Lower lobe of right lung (tissue), 2 donors: ENCODE measurements at regions not wholly inside any gene's neighbourhood (a gene's known extent, or its start where the extent isn't known, plus 50 kb on each side); places are given as distances from the start of the nearest gene placed in this dataset.

Experiments used
- ATAC-seq, 2 donors: fragments of 200-7000 bp; cut with Tn5 transposase; one replicate each; pipeline ENCODE4 v1.9.1; 2020 to 2022; ENCODE audit warnings: mild to moderate bottlenecking in 2 of 2, moderate library complexity in 2 of 2
- DNase-seq: peaks from one replicate; pipeline ENCODE4 v3.0.0-alpha.2; 2020
- H3K27ac ChIP-seq: fragments of 200-600 bp; one replicate; pipeline ENCODE4 v1.8.0; 2022
- H3K27me3 ChIP-seq: fragments of 200-600 bp; one replicate; pipeline ENCODE4 v1.8.0; 2022; ENCODE audit warnings: low read depth
- H3K36me3 ChIP-seq: fragments of 200-600 bp; one replicate; pipeline ENCODE4 v1.8.0; 2022; ENCODE audit warnings: mild to moderate bottlenecking
- H3K4me1 ChIP-seq: fragments of 200-600 bp; one replicate; pipeline ENCODE4 v1.8.0; 2022
- H3K4me3 ChIP-seq: fragments of 200-600 bp; one replicate; pipeline ENCODE4 v1.8.0; 2022; ENCODE audit warnings: mild to moderate bottlenecking
- H3K9me3 ChIP-seq: fragments of 200-600 bp; one replicate; pipeline ENCODE4 v1.8.0; 2022
- intact Hi-C: fragments of 100-400 bp; cut with DNase I; formaldehyde crosslinking; loops from one replicate; pipeline ENCODE4 v1.11.0; 2022
- TF ChIP-seq, protein P1 (sequence below): fragments of 200-600 bp; IDR thresholded peaks from one replicate; pipeline ENCODE4 v1.8.0; 2022; ENCODE audit warnings: antibody characterized with exemption, mild to moderate bottlenecking
- donor health status: DM: no; HTN: yes; CAD: no; lungs with severe emphysema.

- TF ChIP-seq, protein P1, sequence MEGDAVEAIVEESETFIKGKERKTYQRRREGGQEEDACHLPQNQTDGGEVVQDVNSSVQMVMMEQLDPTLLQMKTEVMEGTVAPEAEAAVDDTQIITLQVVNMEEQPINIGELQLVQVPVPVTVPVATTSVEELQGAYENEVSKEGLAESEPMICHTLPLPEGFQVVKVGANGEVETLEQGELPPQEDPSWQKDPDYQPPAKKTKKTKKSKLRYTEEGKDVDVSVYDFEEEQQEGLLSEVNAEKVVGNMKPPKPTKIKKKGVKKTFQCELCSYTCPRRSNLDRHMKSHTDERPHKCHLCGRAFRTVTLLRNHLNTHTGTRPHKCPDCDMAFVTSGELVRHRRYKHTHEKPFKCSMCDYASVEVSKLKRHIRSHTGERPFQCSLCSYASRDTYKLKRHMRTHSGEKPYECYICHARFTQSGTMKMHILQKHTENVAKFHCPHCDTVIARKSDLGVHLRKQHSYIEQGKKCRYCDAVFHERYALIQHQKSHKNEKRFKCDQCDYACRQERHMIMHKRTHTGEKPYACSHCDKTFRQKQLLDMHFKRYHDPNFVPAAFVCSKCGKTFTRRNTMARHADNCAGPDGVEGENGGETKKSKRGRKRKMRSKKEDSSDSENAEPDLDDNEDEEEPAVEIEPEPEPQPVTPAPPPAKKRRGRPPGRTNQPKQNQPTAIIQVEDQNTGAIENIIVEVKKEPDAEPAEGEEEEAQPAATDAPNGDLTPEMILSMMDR: no peak
- no peaks in the 10 kb centered on the region for H3K36me3 ChIP-seq
- no peaks in the 10 kb centered on the region for H3K27me3 ChIP-seq
- no peaks in the 10 kb centered on the region for H3K9me3 ChIP-seq
- no peak overlapping the region for H3K4me3 ChIP-seq
- ATAC-seq (no peak), DNase-seq (no peak)
- no peaks in the 10 kb centered on the region for H3K4me1 ChIP-seq
- no peak overlapping the region for H3K27ac ChIP-seq
- intact Hi-C loops: no loop called here
Measured at GRCh38 chr7:118735441-118735840, 510.9 kb downstream of the ANKRD7 start.

GRCh38 chr7:118737935-118738334, 513.4 kb downstream of the ANKRD7 start:
- intact Hi-C loops: no loop called here
- DNase-seq (no peak), ATAC-seq (no peak)
- H3K36me3 ChIP-seq: no peaks in the 10 kb centered on the region
- H3K4me1 ChIP-seq: no peaks in the 10 kb centered on the region
- H3K4me3 ChIP-seq: no peak overlapping the region
- H3K27me3 ChIP-seq: no peaks in the 10 kb centered on the region
- no peak overlapping the region for H3K27ac ChIP-seq
- H3K9me3 ChIP-seq: no peaks in the 10 kb centered on the region
- TF ChIP-seq, protein P1: no peak

DNA sequence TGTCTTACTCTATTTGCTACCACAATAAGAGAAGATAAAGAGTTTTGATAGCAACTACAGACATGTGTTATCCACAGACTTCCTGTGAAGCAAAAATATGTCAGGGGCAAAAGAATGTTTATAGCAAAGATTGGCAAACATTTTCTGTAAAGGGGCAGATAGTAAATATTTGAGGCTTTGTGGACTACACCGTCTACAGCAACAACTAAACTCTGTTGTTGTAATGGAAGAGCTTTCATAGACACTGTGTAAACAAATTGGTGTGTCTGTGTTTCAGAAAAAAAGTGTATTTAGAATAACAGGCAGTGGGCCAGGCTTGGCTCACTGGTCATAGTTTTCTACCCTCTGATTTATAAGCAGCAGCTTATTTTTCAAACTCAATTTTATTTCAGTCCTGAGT, 521.4 kb downstream of the ANKRD7 start:
- DNase-seq (no peak), ATAC-seq (no peak)
- no peaks in the 10 kb centered on the region for H3K4me1 ChIP-seq
- H3K4me3 ChIP-seq: no peak overlapping the region
- intact Hi-C loops: no loop called here
- no peaks in the 10 kb centered on the region for H3K27me3 ChIP-seq
- H3K27ac ChIP-seq: no peak overlapping the region
- TF ChIP-seq, protein P1: no peak
- no peaks in the 10 kb centered on the region for H3K9me3 ChIP-seq
- H3K36me3 ChIP-seq: no peaks in the 10 kb centered on the region

- intact Hi-C loops: no loop called here
- Histone ChIP-seq H3K9me3 (no peaks in the 10 kb centered on the region), H3K27me3 (no peaks in the 10 kb centered on the region), H3K36me3 (no peaks in the 10 kb centered on the region), H3K27ac (no peak overlapping the region), H3K4me1 (no peaks in the 10 kb centered on the region), H3K4me3 (no peak overlapping the region)
- TF ChIP-seq, protein P1: no peak
- DNase-seq: no peak
- no peak for ATAC-seq
Measured at GRCh38 chr7:118747473-118747872, 523.0 kb downstream of the ANKRD7 start.

- H3K27ac ChIP-seq: no peak overlapping the region
- DNase-seq (no peak), ATAC-seq (no peak)
- no peaks in the 10 kb centered on the region for H3K9me3 ChIP-seq
- no peaks in the 10 kb centered on the region for H3K36me3 ChIP-seq
- H3K27me3 ChIP-seq: no peaks in the 10 kb centered on the region
- no peak overlapping the region for H3K4me3 ChIP-seq
- TF ChIP-seq, protein P1: no peak
- no peaks in the 10 kb centered on the region for H3K4me1 ChIP-seq
- intact Hi-C loops: no loop called here
Measured at GRCh38 chr7:118753479-118753878, 529.0 kb downstream of the ANKRD7 start.

- Histone ChIP-seq H3K27me3 (no peaks in the 10 kb centered on the region), H3K4me3 (no peak overlapping the region), H3K9me3 (no peaks in the 10 kb centered on the region), H3K4me1 (no peaks in the 10 kb centered on the region), H3K36me3 (no peaks in the 10 kb centered on the region), H3K27ac (no peak overlapping the region)
- TF ChIP-seq, protein P1: no peak
- ATAC-seq (no peak), DNase-seq (no peak)
- intact Hi-C loops: no loop called here
Measured at GRCh38 chr7:118754608-118755007, 530.1 kb downstream of the ANKRD7 start.
